Pulmonary artery endothelial cell (primary cell): ENCODE measurements at regions not wholly inside any gene's neighbourhood (a gene's known extent, or its start where the extent isn't known, plus 50 kb on each side); places are given as distances from the start of the nearest gene placed in this dataset.
"Not testable (repeated sequence)": the region's sequence is repeated elsewhere in the genome, so short reads cannot be mapped to it uniquely, and the experiment has no call there.

Experiments
- DNase-seq: peaks from one replicate; pipeline ENCODE4 v3.0.0-alpha.2; 2011; ENCODE audit warnings: low read depth, low spot score

DNA sequence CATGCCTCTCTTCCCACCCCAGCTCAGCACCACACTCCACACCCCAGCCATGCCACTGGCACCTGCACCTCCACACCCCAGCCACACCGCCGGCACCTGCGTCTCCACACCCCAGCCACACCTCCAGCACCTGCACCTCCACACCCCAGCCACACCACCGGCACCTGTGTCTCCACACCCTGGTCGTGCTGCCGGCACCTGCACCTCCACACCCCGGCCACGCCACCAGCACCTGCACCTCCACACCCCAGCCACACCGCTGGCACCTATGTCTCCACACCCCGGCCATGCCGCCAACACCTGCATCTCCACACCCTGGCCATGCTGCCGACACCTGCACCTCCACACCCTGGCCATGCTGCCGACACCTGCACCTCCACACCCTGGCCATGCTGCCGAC, 389.7 kb upstream of the MYT1L start:
- DNase-seq, result not testable (repeated sequence)

DNA sequence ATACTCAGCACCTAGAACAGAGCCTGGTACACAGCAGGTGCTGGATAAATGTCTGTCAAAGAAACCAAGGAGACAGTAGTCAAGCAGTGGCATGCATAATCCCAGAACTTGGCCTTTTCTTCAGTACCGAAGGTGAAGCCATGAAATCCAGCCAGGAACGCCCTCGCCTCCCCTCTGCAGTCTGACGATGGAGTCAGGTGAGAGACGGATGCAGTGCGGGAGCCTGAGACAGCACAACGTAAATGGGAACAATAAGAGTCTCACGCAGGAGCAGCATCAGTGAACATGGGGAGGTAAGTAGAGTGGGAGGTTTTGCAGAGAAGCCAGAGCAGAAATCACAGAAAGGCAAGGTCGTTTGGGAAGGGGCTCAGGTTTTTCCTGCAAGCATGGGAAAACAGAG, 389.3 kb upstream of the MYT1L start:
- no peak for DNase-seq

DNA sequence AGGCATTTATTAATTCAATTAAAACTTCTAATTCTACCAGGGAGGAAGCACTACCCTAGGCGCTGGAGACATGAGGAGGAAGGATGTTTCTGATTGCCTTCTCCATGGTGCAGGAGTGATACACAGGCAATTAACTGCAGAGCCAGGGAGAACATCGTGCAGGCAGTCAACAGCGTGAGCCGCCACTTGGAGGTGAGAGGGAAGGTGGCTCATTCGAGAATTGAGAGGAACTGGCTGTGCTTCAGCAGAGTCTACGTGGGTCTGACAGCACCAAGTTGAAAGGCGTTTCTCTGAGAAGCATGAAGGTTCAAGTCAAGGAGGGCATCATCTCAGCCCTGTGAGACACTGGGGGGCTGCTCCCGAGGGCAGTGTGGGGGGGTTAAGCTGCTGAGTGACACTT, 388.7 kb upstream of the MYT1L start:
- DNase-seq, result no peak

DNA sequence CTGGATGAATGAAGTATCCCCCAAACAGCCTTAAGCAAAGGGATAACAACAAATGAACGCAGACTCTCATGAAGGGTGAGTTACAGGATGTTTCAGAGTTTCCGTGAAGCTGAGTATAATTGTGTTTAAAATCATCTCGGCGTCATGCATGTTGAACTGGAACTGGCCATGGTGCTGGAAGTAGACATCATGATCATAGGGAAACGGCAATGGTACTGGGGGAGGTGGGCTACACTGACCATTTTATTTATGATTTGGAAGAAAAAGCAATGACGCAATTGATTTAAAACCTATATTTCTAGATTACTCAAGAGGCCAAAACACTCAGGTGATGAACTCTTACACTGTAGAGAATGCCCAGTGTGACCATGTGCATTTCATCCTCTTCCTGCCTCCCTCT, 387.9 kb upstream of the MYT1L start:
- no peak for DNase-seq

- DNase-seq, result no peak
These were observed 386.3 kb upstream of the MYT1L start for GRCh38 chr2:2717406-2717805.

DNA sequence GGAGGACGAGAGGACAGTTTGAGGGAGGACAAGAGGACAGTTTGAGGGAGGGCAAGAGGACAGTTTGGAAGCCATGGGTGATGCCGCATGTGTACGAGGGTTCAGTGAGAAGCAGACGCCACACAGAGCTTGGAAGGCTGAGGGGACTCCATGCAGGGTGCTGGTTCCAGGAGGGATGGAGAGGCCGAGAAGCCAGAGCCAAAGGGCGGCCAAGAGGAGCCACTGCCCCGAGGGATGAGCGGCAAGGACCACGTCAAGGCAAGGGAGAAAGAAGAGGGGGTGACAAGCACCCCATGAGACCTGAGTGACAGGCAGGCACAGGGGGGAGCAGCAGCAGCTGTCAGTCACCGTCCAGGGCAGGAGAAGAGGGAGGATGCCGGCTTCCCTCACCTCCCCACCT, 385.7 kb upstream of the MYT1L start:
- no peak for DNase-seq

DNA sequence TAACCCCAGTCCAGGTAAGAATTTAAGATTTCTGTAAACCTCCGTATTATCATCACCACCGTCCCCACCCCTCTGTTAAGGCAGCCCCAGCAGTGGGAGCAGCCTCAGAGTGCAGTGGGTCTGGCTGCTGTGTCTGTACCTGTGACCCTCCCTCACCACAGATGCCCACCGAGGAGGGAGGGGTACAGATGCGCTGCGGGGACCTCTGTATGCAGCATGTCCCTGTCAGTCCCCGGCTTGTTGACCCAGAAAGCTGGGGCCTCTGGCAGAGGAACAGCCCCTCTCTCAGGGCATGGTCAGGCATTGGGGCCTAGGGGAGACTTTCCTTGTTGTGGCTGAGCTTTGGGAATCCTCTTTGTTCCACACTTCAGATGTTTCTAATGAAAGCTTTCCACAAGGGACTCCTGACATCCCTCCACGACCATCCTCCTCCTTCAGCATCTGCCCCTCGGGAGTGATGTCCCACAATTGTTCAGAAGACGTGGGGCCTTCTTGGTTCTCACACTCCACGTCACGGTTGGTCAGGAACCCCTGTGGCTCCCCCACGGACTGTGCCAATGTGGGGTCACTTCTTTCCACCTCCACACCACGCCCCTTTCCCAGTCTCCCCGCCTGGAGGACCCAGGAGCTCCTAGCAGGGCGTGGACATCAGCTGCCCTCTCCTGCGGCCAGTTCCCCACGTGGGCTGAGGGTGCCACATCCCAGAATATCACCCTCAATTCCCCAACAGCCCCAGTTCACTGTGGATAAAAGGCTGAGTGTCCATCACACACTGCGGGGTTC, 384.2 kb upstream of the MYT1L start:
- DNase-seq, result no peak

DNA sequence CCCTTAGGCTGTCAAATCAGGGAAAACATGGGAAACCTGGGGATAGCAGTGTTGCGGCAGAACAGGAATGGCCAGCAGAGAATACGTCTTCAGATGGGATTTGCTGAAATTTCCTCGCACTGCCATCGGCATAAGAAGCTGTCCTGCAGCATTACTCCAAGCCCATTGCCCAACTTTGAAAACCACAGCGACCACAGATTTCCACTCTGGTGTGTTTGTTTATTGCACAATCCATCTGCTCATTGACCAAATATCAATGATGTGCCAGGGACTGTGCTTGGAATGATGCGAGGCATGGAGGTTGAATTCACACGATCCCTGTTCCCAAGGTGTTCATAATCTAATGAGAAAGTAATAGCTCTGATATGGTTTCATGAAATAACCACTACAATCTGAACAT, 383.3 kb upstream of the MYT1L start:
- DNase-seq, result no peak

GRCh38 chr2:2709431-2709770, 378.3 kb upstream of the MYT1L start:
- DNase-seq, result no peak

GRCh38 chr2:2708575-2709430, 377.7 kb upstream of the MYT1L start:
- DNase-seq, result no peak

DNA sequence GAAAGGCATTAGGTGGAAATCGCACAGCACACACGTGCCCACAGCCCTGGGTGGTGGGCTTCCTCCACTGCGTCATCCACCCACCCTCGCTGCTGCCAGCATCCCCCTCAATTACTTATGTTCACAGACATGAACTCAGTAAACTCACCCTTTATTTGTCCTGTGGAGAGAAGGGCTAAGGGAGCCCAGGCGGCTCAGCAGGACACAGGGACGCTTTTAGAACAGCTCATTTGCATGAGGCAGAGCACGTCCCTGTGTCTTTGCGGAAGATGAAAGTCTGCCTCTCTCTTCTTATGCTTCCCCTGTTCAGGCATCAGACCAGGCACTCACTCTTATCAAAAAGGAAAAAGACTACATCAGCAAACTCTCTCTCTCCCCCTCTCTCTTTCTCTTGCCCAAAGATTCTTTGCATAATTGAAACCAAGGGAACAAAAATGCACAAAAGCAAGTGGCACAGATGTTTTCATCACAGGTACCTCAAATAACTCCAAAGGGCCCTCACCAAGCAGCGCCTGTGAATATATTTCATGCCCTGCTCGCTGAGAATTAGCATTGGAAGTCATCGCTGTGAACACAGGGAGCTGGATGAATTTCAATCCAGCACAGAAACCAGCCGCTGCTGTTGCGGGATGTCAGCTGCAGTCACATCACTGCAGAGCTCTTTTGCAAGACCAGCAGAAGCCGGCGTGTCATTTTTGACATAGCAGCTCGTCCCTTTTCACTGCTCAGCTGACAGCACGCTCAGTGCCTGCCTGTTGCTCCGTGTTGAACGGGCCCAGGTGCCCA, 376.3 kb upstream of the MYT1L start:
- DNase-seq, result no peak

DNA sequence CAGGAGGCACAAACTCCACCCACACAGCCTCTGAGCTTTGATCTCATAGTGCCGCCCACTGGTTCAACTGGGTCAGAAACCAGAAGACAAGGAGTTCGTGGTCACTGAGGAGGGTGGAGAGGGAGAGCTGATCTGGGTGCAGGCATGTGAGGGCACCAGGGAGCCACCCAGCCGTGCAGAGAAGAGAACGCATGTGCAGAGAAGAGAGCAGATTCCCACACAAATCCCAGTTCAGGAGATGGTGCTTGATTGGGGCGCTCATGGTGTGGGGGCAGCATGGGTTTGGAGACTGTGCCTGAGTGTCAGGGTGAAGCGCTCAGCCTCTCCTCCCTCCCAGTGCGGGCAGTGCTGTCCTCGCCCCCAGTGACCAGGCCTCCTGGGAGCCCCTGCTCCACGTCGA, 375.2 kb upstream of the MYT1L start:
- no peak for DNase-seq

DNA sequence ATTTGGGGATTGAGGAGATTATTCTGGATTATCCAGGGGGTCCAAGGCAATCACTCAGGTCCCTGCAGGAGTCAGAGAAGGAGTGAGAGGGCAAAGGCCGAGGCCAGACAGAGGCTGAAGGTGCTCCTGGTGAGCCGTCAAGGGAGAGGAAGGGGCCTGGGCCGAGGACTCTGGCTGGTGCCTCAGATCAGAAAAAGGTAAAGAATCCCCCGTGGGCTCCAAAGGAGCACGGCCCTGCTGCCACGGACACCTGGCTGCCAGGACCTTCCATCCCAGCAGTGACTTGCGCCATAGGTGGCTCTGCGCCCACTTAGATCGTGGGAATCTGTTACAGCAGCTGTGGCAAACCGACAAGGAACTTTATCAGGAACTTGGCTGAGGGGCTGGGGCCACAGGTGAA, 374.8 kb upstream of the MYT1L start:
- no peak for DNase-seq

GRCh38 chr2:2704428-2705090, 373.5 kb upstream of the MYT1L start:
- DNase-seq, result no peak

- DNase-seq, result no peak
These were observed 372.8 kb upstream of the MYT1L start for GRCh38 chr2:2703762-2704427.

DNA sequence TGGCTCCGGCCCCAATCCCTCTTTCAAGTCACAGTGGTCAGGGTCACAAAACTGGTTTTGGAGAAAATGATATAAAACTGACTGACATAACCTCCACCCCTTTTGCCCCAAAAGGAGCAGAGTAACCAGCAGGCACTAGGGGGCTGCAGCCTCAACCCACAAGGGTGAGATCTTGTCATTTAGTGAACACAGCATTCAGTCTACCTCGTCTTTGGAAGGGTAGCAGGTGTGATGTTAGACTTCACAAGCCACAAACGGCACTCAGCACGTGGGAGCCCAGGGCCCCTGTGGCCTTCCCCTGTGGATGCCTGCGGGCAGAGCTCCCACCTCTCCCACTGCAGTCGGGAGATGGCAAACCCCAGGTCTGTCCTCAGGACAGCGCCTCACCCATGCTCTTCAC, 372.1 kb upstream of the MYT1L start:
- no peak for DNase-seq

DNA sequence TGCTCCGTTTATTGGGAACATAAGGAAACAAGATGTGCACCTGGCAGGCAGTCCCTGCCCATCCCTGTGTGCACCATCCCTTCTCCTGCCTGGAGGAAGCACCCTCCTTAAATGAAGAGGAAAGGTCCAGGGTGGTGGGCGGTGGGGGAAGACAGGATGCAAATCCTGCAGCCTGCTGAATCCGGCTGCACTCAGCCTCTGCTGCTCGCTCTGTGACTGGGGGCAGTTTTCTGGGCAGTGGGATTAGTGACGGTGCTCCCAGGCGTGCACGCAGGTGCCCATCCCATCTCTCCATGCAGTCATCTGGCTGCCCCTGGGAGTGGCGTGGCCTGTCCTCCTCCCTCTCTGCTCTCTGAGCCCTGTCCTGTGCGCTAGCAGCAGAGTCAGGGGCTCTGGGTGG, 371.3 kb upstream of the MYT1L start:
- DNase-seq, result no peak

GRCh38 chr2:2701813-2702212, 370.7 kb upstream of the MYT1L start:
- no peak for DNase-seq

DNA sequence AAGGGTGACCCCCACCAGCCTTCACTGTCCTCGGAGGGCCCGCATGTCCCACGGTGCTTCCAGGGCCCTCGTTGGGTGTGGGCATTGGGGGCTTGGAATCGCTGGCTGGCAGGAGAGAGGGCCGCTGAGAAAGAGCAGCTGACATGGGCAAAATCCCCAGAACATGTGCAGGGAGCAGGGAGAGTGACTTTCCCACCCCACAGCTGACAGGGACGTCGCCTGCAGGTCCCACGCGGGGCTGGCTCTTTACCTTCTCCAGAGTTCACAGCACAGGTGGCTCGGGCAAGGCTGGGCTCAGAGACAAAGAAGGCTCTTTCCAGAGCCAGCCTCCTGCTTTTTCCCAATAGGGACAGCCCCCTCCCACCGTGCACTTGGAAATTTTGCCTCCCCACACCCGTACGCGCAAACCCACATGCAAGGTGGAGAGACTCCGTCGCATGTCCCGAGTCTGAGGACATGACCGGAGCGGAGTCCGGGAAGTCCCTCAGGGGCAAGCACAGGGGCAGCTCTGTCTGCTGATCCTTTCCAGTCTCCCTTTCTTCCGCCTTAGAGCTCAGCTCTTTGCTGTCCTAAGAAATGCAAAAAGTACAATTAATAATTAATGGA, 370.2 kb upstream of the MYT1L start:
- DNase-seq, result no peak

GRCh38 chr2:2699121-2699505, 368.0 kb upstream of the MYT1L start:
- no peak for DNase-seq
